Right ventricle myocardium superior (tissue), 1 donor: ENCODE measurements at regions not wholly inside any gene's neighbourhood (a gene's known extent, or its start where the extent isn't known, plus 50 kb on each side); places are given as distances from the start of the nearest gene placed in this dataset.
"Not testable (repeated sequence)": the region's sequence is repeated elsewhere in the genome, so short reads cannot be mapped to it uniquely, and the experiment has no call there.

Experiments
- ATAC-seq: fragments of 200-7000 bp; cut with Tn5 transposase; one replicate; pipeline ENCODE4 v1.9.1; 2020; ENCODE audit warnings: mild to moderate bottlenecking; ENCODE audit not compliant: poor library complexity
- DNase-seq: peaks from one replicate; pipeline ENCODE4 v3.0.0-alpha.2; 2020
- intact Hi-C: fragments of 100-400 bp; cut with DNase I; formaldehyde crosslinking; loops from one replicate; pipeline ENCODE4 v1.11.2; 2022
- donor health status: DM: no; HTN: yes; CAD: no; lungs with severe emphysema.

GRCh38 chr3:193039058-193039457 is 121.4 kb upstream of the MB21D2 start:
- no peak for DNase-seq
- ATAC-seq, result no peak
- intact Hi-C loops, result no loop called here

- DNase-seq (no peak), ATAC-seq (no peak)
- intact Hi-C loops, result loop anchor here (2.0 to 10.0 kb wide), 2 partner anchors 224 to 534 kb away; no protein-coding TSS in a partner anchor
These were observed 123.4 kb upstream of the MB21D2 start for GRCh38 chr3:193040836-193041672.

GRCh38 chr3:193046371-193046770 is 128.7 kb upstream of the MB21D2 start:
- intact Hi-C loops, result loop anchor here (10.0 kb wide), 1 partner anchor 528 kb away; no protein-coding TSS in a partner anchor
- no peak for DNase-seq
- ATAC-seq, result no peak

GRCh38 chr3:193047461-193047860 is 129.8 kb upstream of the MB21D2 start:
- not testable (repeated sequence) for ATAC-seq, DNase-seq
- intact Hi-C loops, result loop anchor here (10.0 kb wide), 1 partner anchor 527 kb away; no protein-coding TSS in a partner anchor

GRCh38 chr3:193048127-193048526 is 130.5 kb upstream of the MB21D2 start:
- intact Hi-C loops, result loop anchor here (10.0 kb wide), 1 partner anchor 527 kb away; no protein-coding TSS in a partner anchor
- DNase-seq, result no peak
- no peak for ATAC-seq

GRCh38 chr3:193049935-193050334 is 132.3 kb upstream of the MB21D2 start:
- ATAC-seq (no peak), DNase-seq (no peak)
- intact Hi-C loops, result loop anchor here (10.0 kb wide), 1 partner anchor 525 kb away; no protein-coding TSS in a partner anchor

- intact Hi-C loops, result no loop called here
- DNase-seq (no peak), ATAC-seq (no peak)
These were observed 133.7 kb upstream of the MB21D2 start for GRCh38 chr3:193051314-193051713.

GRCh38 chr3:193052354-193053045 is 134.8 kb upstream of the MB21D2 start:
- peak; percentile 78 for ATAC-seq
- intact Hi-C loops, result no loop called here
- DNase-seq, result no peak

- no peak for ATAC-seq
- intact Hi-C loops, result no loop called here
These were observed 135.4 kb upstream of the MB21D2 start for GRCh38 chr3:193053046-193053435.

GRCh38 chr3:193055352-193055751 is 137.7 kb upstream of the MB21D2 start:
- intact Hi-C loops, result no loop called here
- ATAC-seq, result no peak
- DNase-seq, result no peak

More at GRCh38 chr3:193053046-193053435, 135.4 kb upstream of the MB21D2 start:
- no peak for DNase-seq

- no peak for ATAC-seq
- intact Hi-C loops, result no loop called here
- DNase-seq, result no peak
These were observed 140.0 kb upstream of the MB21D2 start for GRCh38 chr3:193057616-193058015.

- ATAC-seq (no peak), DNase-seq (no peak)
- intact Hi-C loops, result no loop called here
These were observed 143.3 kb upstream of the MB21D2 start for GRCh38 chr3:193060748-193061546.

- no peak for ATAC-seq
- intact Hi-C loops, result no loop called here
- DNase-seq, result no peak
These were observed 150.7 kb upstream of the MB21D2 start for GRCh38 chr3:193068365-193068764.

GRCh38 chr3:193069732-193070131 is 152.1 kb upstream of the MB21D2 start:
- DNase-seq, ATAC-seq, intact Hi-C loops: not testable (repeated sequence)

- intact Hi-C loops, result no loop called here
- DNase-seq (no peak), ATAC-seq (no peak)
These were observed 161.5 kb upstream of the MB21D2 start for GRCh38 chr3:193078996-193079753.

GRCh38 chr3:193080821-193081365 is 160.1 kb upstream of the PLAAT1 start:
- DNase-seq (no peak), ATAC-seq (no peak)
- intact Hi-C loops, result no loop called here

GRCh38 chr3:193085655-193086054 is 155.4 kb upstream of the PLAAT1 start:
- DNase-seq (no peak), ATAC-seq (no peak)
- intact Hi-C loops, result no loop called here

GRCh38 chr3:193086681-193087080 is 154.3 kb upstream of the PLAAT1 start:
- DNase-seq, result no peak
- intact Hi-C loops, result no loop called here
- no peak for ATAC-seq
